ENCODE measurements at regions not wholly inside any gene's neighbourhood (a gene's known extent, or its start where the extent isn't known, plus 50 kb on each side); places are given as distances from the start of the nearest gene placed in this dataset.

DNA sequence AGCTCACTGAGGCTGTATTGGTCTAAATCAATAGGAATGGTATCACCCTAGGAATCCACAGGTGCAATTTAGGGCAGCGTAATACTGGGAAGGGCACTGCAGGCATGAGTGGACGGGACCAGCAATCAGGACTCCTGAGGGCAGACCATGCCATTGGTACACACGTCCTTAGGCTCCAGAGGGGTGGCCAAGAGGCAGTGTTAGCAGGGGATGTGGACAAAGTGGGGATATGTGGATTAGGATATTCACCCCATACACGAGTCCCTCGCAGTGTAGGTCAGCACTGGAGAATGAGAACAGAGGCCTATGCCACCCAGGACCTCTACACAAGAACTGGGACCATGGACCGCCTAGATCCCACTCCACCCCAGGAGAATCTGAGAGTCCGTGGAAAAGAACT, 389.8 kb downstream of the BCL11A start:
- TF ChIP-seq CTCF (IDR thresholded peaks at IDR 0.05) (no peak), POLR2A (IDR thresholded peaks at IDR 0.05) (no peak), POLR2AphosphoS5 (IDR thresholded peaks at IDR 0.05) (no peak)
